ENCODE measurements at regions not wholly inside any gene's neighbourhood (a gene's known extent, or its start where the extent isn't known, plus 50 kb on each side); places are given as distances from the start of the nearest gene placed in this dataset.

GRCh38 chr14:82757776-82758175, 1224.1 kb upstream of the SEL1L start:
- no peak for DNase-seq

DNA sequence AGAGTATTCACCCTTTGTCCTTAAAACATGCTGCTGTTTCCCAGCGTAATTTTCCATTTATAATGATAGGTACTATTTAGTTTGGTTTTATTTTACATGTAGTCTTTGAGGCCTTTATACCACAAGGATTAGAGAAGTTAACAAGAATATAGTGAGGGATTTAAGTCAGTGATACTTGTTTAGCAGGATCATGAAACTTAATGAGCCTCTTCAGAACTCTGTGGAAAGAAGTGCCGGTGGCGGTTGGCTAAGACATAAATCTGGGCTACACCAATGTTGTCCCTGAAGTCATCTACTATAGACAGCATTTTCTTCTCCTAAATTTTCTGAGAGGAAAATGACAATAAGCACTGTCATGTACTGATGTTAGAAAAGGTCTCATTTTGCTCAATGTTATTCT, 1226.0 kb upstream of the SEL1L start:
- no peak for DNase-seq

DNA sequence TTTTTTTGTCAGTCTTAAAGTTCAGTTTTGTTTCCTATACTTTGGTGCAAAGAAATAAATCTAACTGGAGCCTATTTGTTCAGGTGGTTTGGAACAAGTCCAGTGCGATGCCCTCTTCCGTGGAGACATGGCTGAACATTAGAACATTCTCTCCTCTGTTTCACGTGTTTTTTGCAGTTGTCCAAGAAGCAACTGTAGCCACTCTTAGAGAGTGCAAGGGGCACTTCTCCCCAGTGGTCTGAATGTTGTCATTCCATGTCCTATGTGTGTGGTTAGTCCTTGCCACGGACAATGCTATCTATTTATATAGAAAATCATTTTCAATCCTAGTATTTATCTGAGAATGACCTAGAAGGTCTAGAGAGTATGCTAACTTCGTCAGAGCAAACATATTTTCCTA, 1232.5 kb upstream of the SEL1L start:
- DNase-seq = no peak

DNA sequence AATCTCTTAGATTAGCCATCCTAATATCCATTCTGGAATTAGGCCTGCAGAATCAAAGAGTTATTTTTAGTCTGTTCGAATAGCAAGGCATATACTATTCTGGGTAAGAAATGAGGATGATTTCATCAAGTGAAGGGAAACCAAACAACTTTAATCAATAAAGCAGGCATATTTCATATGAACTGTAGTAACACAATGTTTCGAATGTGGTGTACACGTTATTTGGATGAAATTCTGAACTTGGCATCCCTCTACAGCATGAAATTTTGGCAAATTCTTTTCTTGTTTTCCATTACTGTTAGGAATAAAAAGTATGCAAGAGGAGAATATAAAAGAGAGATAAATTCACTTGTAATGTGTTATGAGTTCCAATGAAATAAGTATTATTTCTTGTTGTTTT, 1233.3 kb upstream of the SEL1L start:
- DNase-seq = no peak

GRCh38 chr14:82776958-82777357, 1243.3 kb upstream of the SEL1L start:
- DNase-seq = no peak

DNA sequence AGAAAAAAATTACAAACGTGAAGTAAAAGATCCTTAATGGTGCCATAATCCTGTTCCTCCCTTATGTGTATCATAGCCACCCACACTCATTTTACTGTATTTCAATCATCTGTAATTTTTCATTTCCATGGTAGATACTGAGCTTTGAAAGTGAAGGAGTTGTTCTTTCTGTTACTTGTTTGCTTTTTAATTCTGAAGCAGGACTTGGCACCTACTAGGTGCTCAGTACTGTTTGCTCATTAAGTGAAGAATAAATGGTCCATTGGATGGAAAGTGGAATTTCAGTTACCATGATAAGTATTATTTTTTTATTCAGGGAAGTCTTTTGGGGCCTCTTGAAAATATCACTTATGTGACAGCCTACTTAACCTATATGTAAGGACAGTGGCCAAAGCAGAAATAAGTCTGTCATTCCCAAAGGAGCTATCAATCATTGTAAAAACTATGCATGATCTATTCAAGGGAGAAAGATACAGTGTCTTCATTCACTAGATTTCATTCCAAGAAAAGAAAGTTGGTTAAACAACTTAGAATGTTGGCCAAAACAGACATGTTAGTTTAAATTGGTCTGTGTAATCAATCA, 1244.4 kb upstream of the SEL1L start:
- no peak for DNase-seq

- no peak for DNase-seq
Measured at GRCh38 chr14:82778601-82779000, 1244.9 kb upstream of the SEL1L start.

GRCh38 chr14:82779301-82779700, 1245.6 kb upstream of the SEL1L start:
- no peak for DNase-seq

DNA sequence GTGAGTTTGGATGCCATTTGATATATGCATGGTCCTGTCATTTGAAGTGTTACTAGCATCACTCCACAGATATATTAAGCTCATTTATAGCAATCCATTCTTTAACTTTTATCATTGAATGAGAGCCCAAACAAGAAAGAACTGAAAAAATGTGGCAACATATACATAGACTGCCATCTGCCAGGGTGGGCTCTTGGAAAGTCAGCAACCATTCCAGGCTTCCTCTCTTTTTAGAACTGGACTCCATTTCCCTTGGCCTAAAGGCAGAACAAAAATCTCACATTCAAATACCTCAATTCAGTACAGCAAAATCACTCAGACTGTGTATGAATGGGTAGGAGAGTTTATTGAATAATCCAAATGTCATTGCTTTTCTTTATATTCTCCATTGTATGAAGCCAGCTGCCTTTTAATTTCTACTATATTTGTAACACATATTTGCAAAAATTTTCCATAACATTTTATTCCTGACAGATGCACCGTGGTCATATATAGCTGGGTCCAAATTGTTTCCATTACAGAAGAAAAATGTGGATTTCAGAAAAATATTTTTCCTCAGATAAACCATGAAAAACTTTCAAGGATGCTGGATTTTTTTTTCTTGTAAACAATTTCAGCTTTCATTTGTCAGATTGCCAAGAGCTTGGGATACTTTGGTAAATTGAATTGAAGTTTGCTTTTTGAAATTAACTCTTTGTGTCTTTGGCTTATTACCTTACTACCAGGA, 1252.3 kb upstream of the SEL1L start:
- DNase-seq = no peak

GRCh38 chr14:82786483-82786880, 1252.8 kb upstream of the SEL1L start:
- DNase-seq = no peak

- DNase-seq = no peak
Measured at GRCh38 chr14:82796086-82796485, 1262.4 kb upstream of the SEL1L start.

- DNase-seq = no peak
Measured at GRCh38 chr14:82798276-82798675, 1264.6 kb upstream of the SEL1L start.

DNA sequence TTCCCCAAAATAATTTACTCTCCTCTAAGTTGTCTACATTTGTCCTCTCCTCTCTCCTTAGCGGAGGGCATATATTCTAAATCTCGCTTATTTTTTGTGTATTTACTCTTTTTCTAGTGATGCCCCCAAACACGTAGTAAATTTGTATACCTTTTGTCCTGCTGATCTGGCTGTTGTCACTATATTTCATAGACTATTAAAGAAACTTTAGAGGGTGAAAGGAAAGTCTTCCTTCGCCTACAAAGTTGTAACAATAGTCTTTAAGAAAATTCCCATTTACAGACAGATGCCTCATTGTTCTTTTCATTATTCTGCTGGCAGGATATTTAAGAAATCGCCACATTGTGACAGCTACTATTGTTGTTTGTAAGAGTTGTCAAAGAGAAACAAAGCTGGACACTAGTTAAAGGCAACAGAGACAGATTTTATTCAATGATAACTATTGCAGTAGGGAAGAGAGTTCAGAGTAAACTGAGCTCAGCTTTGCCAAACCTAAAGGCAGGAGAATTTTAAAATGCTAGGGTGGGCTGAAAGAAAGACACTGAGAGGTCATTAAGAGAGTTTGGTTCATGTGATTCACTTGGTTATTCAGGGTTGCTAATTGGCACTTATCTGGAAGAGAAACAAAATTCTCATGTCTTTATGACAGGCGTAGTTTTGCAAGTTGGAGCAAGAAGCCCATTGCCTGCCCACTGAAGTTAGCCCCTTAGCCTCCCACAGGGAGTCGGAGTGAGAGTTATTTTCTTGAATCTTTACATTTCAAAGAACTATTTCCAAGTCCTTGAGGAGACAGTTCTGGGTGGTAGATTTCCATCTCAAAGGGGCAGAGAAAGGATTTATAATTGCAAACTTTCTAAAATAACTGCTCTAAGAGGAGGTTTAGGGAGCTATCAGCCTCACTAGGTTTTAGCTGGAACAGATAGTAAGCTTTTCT, 1272.5 kb upstream of the SEL1L start:
- DNase-seq = no peak

DNA sequence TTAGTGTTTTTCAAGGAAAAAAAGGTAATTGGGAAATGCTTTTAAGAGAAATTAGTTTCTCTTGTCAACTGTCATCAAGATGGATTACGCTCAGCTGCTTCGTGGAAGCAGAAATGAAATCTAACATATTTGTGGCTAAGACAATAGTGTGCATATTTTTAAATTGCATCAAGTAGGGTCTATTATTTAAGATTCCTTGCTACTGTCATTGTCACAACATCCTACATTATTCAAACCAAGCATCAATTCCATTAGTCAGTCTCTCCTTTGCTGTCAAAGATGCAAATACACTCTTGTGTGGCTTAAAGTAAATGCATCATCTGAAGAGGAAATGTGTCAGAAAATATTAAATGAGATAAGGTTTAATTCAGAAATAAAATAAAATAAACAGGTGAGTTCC, 1277.6 kb upstream of the SEL1L start:
- DNase-seq = no peak

GRCh38 chr14:82814339-82814738, 1280.7 kb upstream of the SEL1L start:
- DNase-seq = peak; percentile 53

DNA sequence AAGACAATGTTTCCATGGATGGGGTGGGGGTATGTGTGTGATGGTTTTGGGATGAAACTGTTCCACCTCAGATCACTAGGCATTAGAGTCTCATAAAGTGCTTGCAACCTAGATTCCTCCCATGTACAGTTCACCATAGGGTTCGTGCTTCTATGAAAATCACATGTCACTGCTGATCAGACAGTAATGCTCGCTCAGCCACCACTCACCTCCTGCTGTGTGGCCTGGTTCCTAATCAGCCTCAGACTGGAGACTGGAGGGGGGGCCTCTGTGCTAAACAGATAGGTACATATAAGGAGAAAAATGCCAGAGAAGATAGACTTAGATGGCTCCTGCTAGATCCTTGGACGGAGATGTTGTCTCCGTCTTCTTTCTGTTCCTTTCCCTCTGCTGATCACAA, 1296.9 kb upstream of the SEL1L start:
- no peak for DNase-seq

- no peak for DNase-seq
Measured at GRCh38 chr14:82836256-82836950, 1302.8 kb upstream of the SEL1L start.

GRCh38 chr14:82837611-82838140, 1304.0 kb upstream of the SEL1L start:
- no peak for DNase-seq

DNA sequence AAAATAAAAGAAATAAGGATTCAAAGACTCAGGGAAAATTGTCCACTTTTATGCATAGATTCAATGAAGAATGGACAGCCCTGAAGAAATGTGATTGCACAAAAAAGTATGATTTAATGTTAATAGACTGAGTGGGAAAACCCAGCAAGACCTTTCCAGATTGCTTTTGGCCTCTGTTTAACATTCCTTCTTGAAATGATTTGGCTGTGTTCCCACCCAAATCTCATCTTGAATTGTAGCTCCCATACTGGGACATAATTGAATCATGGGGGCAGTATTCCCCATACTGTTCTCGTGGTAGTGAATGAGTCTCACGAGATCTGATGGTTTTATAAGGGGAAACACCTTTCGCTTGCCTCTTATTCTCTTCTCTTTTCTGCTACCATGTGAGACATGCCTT, 1316.9 kb upstream of the SEL1L start:
- DNase-seq = no peak

- no peak for DNase-seq
Measured at GRCh38 chr14:82854131-82854530, 1320.5 kb upstream of the SEL1L start.

- DNase-seq = no peak
Measured at GRCh38 chr14:82854901-82855300, 1321.2 kb upstream of the SEL1L start.

GRCh38 chr14:82855912-82856391, 1322.3 kb upstream of the SEL1L start:
- no peak for DNase-seq

- no peak for DNase-seq
Measured at GRCh38 chr14:82861313-82861712, 1327.7 kb upstream of the SEL1L start.

Data from activated effector memory CD4-positive, alpha-beta T cell treated with anti-CD3 and anti-CD28 coated beads, Interleukin-2, amount 50 U/mL, for 16 hours (primary cell).